ENCODE measurements at regions not wholly inside any gene's neighbourhood (a gene's known extent, or its start where the extent isn't known, plus 50 kb on each side); places are given as distances from the start of the nearest gene placed in this dataset.

GRCh38 chr21:35648512-35648911, 411.8 kb downstream of the SETD4 start:
- TF ChIP-seq EZH2phosphoT487 (IDR thresholded peaks at IDR 0.05; ENCODE audit: insufficient read depth, low read depth), result no peak
- TF ChIP-seq EZH2 (IDR thresholded peaks at IDR 0.05; ENCODE audit: insufficient read depth, poor library complexity, severe bottlenecking), result no peak
